GM12878 (cell line): ENCODE measurements at regions not wholly inside any gene's neighbourhood (a gene's known extent, or its start where the extent isn't known, plus 50 kb on each side); places are given as distances from the start of the nearest gene placed in this dataset.

Source experiments
- BRCA1 ChIP-seq: IDR thresholded peaks from 2 replicates; pipeline ENCODE4 v1.6.1; 2011; ENCODE audit warnings: low read depth, low read length, improper control_type of control experiment
- CBX5 ChIP-seq: sonication (generic); IDR thresholded peaks from 2 replicates; pipeline ENCODE4 v1.6.1; 2016; ENCODE audit warnings: low read depth, moderate library complexity, mild to moderate bottlenecking, inconsistent platforms
- FOS ChIP-seq: IDR thresholded peaks from 3 replicates; pipeline ENCODE4 v1.6.1; 2011; ENCODE audit warnings: borderline replicate concordance; ENCODE audit not compliant: insufficient read length; ENCODE audit errors: extremely low read depth
- POLR2A ChIP-seq: IDR thresholded peaks from 2 replicates; pipeline ENCODE4 v1.6.1; 2011; ENCODE audit warnings: low read depth, mild to moderate bottlenecking, low read length
- POLR2AphosphoS5 ChIP-seq: IDR thresholded peaks from 2 replicates; pipeline ENCODE4 v1.6.1; 2011; ENCODE audit warnings: mild to moderate bottlenecking, low read length, inconsistent platforms
- TBL1XR1 ChIP-seq: IDR thresholded peaks from 2 replicates; pipeline ENCODE4 v1.6.1; 2012; ENCODE audit warnings: low read depth, low read length, improper control_type of control experiment
- TF ChIP-seq, protein P1 (sequence below): fragments of 450-650 bp; IDR thresholded peaks from 2 replicates; pipeline ENCODE4 v1.6.1; 2017; ENCODE audit warnings: antibody characterized with exemption, mild to moderate bottlenecking, moderate library complexity
- TF ChIP-seq, protein P2 (sequence below), 3 experiments: IDR thresholded peaks in 2 of 3; conservative IDR thresholded peaks in 1 of 3; 2 replicates each; pipeline ENCODE4 v1.5.1; 2011; ENCODE audit warnings: low read depth in 3 of 3, low read length in 3 of 3, mild to moderate bottlenecking in 3 of 3, control low read depth in 2 of 3, moderate library complexity in 2 of 3, inconsistent platforms in 1 of 3, mixed read lengths in 1 of 3; ENCODE audit not compliant: control insufficient read depth in 2 of 3, insufficient read depth in 1 of 3; ENCODE audit errors: extremely low read depth in 1 of 3
- TF ChIP-seq, protein P3 (sequence below): fragments of 450-650 bp; formaldehyde crosslinking; IDR thresholded peaks from 2 replicates; pipeline ENCODE4 v1.4.0; 2022; ENCODE audit warnings: mild to moderate bottlenecking, moderate library complexity
- TF ChIP-seq, protein P4 (sequence below): IDR thresholded peaks from 2 replicates; pipeline ENCODE4 v1.6.1; 2012; ENCODE audit warnings: mild to moderate bottlenecking, low read depth, low read length
- TF ChIP-seq, protein P5 (sequence below): IDR thresholded peaks from 2 replicates; pipeline ENCODE4 v1.6.1; 2012; ENCODE audit warnings: low read depth, low read length, improper control_type of control experiment

DNA sequence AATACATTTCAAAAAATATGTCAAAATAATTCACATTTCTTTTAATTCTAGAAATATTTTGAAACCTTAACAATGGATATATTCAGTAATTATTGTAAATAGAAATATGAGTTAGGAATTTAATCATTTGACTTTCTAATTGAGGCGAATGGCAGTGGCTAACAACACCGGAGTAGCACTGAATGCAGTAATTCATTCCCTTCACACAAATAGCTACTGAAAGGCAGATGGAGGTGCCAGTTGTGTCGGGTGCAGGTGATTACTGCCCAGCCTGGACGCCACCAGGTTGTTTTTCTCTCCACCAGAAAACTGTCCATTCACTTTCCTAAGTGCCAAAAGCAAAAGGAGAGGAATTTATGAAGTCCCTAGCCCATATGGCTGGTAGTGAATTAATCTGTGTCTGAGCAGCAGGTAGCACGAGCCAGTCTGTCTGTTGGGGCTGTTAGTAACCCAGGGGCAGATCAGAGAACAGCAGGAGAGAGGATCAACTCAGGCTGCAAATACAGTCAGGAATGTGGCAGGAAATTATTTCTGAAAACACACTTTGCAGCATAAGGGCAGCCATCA is 79.3 kb upstream of the GMNC start:
- TF ChIP-seq CBX5 = no peak
- TF ChIP-seq, protein P1, sequence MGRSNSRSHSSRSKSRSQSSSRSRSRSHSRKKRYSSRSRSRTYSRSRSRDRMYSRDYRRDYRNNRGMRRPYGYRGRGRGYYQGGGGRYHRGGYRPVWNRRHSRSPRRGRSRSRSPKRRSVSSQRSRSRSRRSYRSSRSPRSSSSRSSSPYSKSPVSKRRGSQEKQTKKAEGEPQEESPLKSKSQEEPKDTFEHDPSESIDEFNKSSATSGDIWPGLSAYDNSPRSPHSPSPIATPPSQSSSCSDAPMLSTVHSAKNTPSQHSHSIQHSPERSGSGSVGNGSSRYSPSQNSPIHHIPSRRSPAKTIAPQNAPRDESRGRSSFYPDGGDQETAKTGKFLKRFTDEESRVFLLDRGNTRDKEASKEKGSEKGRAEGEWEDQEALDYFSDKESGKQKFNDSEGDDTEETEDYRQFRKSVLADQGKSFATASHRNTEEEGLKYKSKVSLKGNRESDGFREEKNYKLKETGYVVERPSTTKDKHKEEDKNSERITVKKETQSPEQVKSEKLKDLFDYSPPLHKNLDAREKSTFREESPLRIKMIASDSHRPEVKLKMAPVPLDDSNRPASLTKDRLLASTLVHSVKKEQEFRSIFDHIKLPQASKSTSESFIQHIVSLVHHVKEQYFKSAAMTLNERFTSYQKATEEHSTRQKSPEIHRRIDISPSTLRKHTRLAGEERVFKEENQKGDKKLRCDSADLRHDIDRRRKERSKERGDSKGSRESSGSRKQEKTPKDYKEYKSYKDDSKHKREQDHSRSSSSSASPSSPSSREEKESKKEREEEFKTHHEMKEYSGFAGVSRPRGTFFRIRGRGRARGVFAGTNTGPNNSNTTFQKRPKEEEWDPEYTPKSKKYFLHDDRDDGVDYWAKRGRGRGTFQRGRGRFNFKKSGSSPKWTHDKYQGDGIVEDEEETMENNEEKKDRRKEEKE = no peak
- TF ChIP-seq, protein P2, sequence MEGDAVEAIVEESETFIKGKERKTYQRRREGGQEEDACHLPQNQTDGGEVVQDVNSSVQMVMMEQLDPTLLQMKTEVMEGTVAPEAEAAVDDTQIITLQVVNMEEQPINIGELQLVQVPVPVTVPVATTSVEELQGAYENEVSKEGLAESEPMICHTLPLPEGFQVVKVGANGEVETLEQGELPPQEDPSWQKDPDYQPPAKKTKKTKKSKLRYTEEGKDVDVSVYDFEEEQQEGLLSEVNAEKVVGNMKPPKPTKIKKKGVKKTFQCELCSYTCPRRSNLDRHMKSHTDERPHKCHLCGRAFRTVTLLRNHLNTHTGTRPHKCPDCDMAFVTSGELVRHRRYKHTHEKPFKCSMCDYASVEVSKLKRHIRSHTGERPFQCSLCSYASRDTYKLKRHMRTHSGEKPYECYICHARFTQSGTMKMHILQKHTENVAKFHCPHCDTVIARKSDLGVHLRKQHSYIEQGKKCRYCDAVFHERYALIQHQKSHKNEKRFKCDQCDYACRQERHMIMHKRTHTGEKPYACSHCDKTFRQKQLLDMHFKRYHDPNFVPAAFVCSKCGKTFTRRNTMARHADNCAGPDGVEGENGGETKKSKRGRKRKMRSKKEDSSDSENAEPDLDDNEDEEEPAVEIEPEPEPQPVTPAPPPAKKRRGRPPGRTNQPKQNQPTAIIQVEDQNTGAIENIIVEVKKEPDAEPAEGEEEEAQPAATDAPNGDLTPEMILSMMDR (IDR thresholded peaks at IDR 0.05 in 2 of 3, conservative IDR thresholded peaks at IDR 0.05 in 1 of 3; ENCODE audit: control insufficient read depth in 2 of 3, extremely low read depth in 1 of 3, insufficient read depth in 1 of 3, low read depth in 3 of 3, low read length in 3 of 3) = no peak
- no peak for TF ChIP-seq POLR2A
- TF ChIP-seq, protein P3, sequence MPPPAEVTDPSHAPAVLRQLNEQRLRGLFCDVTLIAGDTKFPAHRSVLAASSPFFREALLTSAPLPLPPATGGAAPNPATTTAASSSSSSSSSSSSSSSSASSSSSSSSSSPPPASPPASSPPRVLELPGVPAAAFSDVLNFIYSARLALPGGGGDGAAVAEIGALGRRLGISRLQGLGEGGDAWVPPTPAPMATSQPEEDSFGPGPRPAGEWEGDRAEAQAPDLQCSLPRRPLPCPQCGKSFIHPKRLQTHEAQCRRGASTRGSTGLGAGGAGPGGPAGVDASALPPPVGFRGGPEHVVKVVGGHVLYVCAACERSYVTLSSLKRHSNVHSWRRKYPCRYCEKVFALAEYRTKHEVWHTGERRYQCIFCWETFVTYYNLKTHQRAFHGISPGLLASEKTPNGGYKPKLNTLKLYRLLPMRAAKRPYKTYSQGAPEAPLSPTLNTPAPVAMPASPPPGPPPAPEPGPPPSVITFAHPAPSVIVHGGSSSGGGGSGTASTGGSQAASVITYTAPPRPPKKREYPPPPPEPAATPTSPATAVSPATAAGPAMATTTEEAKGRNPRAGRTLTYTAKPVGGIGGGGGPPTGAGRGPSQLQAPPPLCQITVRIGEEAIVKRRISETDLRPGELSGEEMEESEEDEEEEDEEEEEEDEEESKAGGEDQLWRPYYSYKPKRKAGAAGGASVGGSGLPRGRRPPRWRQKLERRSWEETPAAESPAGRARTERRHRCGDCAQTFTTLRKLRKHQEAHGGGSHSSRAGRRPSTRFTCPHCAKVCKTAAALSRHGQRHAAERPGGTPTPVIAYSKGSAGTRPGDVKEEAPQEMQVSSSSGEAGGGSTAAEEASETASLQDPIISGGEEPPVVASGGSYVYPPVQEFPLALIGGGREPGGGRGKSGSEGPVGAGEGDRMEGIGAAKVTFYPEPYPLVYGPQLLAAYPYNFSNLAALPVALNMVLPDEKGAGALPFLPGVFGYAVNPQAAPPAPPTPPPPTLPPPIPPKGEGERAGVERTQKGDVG = no peak
- TF ChIP-seq BRCA1 = no peak
- no peak for TF ChIP-seq FOS
- TF ChIP-seq, protein P4, sequence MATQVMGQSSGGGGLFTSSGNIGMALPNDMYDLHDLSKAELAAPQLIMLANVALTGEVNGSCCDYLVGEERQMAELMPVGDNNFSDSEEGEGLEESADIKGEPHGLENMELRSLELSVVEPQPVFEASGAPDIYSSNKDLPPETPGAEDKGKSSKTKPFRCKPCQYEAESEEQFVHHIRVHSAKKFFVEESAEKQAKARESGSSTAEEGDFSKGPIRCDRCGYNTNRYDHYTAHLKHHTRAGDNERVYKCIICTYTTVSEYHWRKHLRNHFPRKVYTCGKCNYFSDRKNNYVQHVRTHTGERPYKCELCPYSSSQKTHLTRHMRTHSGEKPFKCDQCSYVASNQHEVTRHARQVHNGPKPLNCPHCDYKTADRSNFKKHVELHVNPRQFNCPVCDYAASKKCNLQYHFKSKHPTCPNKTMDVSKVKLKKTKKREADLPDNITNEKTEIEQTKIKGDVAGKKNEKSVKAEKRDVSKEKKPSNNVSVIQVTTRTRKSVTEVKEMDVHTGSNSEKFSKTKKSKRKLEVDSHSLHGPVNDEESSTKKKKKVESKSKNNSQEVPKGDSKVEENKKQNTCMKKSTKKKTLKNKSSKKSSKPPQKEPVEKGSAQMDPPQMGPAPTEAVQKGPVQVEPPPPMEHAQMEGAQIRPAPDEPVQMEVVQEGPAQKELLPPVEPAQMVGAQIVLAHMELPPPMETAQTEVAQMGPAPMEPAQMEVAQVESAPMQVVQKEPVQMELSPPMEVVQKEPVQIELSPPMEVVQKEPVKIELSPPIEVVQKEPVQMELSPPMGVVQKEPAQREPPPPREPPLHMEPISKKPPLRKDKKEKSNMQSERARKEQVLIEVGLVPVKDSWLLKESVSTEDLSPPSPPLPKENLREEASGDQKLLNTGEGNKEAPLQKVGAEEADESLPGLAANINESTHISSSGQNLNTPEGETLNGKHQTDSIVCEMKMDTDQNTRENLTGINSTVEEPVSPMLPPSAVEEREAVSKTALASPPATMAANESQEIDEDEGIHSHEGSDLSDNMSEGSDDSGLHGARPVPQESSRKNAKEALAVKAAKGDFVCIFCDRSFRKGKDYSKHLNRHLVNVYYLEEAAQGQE = no peak
- TF ChIP-seq TBL1XR1 = no peak
- no peak for TF ChIP-seq POLR2AphosphoS5
- TF ChIP-seq, protein P5, sequence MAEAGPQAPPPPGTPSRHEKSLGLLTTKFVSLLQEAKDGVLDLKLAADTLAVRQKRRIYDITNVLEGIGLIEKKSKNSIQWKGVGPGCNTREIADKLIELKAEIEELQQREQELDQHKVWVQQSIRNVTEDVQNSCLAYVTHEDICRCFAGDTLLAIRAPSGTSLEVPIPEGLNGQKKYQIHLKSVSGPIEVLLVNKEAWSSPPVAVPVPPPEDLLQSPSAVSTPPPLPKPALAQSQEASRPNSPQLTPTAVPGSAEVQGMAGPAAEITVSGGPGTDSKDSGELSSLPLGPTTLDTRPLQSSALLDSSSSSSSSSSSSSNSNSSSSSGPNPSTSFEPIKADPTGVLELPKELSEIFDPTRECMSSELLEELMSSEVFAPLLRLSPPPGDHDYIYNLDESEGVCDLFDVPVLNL = no peak
